ENCODE measurements at regions not wholly inside any gene's neighbourhood (a gene's known extent, or its start where the extent isn't known, plus 50 kb on each side); places are given as distances from the start of the nearest gene placed in this dataset.

- H3F3A ChIP-seq (ENCODE audit: insufficient read depth): no peaks in the 10 kb centered on the region
- no peaks in the 10 kb centered on the region for H3K36me3 ChIP-seq (ENCODE audit: low read length)
- H3K9ac ChIP-seq (ENCODE audit: low read length): no peak overlapping the region
- no peaks in the 10 kb centered on the region for H3K79me2 ChIP-seq (ENCODE audit: insufficient read depth, low read length)
- no peak overlapping the region for H2AFZ ChIP-seq (ENCODE audit: low read depth, low read length, severe bottlenecking)
- H3K4me3 ChIP-seq (ENCODE audit: insufficient read depth, low read length, poor library complexity, severe bottlenecking): no peak overlapping the region
- H3K27me3 ChIP-seq (ENCODE audit: low read length): no peaks in the 10 kb centered on the region
- H3K9me2 ChIP-seq (replicated peaks; ENCODE audit: insufficient read depth, low read length): no peaks in the 10 kb centered on the region
- TF ChIP-seq, protein P1, sequence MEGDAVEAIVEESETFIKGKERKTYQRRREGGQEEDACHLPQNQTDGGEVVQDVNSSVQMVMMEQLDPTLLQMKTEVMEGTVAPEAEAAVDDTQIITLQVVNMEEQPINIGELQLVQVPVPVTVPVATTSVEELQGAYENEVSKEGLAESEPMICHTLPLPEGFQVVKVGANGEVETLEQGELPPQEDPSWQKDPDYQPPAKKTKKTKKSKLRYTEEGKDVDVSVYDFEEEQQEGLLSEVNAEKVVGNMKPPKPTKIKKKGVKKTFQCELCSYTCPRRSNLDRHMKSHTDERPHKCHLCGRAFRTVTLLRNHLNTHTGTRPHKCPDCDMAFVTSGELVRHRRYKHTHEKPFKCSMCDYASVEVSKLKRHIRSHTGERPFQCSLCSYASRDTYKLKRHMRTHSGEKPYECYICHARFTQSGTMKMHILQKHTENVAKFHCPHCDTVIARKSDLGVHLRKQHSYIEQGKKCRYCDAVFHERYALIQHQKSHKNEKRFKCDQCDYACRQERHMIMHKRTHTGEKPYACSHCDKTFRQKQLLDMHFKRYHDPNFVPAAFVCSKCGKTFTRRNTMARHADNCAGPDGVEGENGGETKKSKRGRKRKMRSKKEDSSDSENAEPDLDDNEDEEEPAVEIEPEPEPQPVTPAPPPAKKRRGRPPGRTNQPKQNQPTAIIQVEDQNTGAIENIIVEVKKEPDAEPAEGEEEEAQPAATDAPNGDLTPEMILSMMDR (IDR thresholded peaks at IDR 0.05; ENCODE audit: insufficient read depth, low read length, poor library complexity, severe bottlenecking): no peak
- no peak for TF ChIP-seq EZH2phosphoT487 (conservative IDR thresholded peaks at IDR 0.05; ENCODE audit: low read length)
- no peaks in the 10 kb centered on the region for H4K20me1 ChIP-seq (ENCODE audit: low read depth, low read length)
- H3K9me3 ChIP-seq (ENCODE audit: insufficient read depth, low read length): no peaks in the 10 kb centered on the region
- H3K4me2 ChIP-seq (ENCODE audit: low read depth, low read length, poor library complexity, severe bottlenecking): no peak overlapping the region
- H3K27ac ChIP-seq (ENCODE audit: low read depth, low read length): no peak overlapping the region
Measured at GRCh38 chrX:121260596-121261240, 213.3 kb downstream of the GLUD2 start.

- Histone ChIP-seq H3K9me3 (ENCODE audit: insufficient read depth, low read length) (no peaks in the 10 kb centered on the region), H3K9ac (ENCODE audit: low read length) (no peak overlapping the region), H3K27me3 (ENCODE audit: low read length) (no peaks in the 10 kb centered on the region), H3K4me3 (ENCODE audit: insufficient read depth, low read length, poor library complexity, severe bottlenecking) (no peak overlapping the region), H3K36me3 (ENCODE audit: low read length) (no peaks in the 10 kb centered on the region), H3K9me2 (replicated peaks; ENCODE audit: insufficient read depth, low read length) (no peaks in the 10 kb centered on the region), H3F3A (ENCODE audit: insufficient read depth) (no peaks in the 10 kb centered on the region), H3K4me2 (ENCODE audit: low read depth, low read length, poor library complexity, severe bottlenecking) (no peak overlapping the region), H2AFZ (ENCODE audit: low read depth, low read length, severe bottlenecking) (no peak overlapping the region), H3K79me2 (ENCODE audit: insufficient read depth, low read length) (no peaks in the 10 kb centered on the region), H4K20me1 (ENCODE audit: low read depth, low read length) (no peaks in the 10 kb centered on the region), H3K27ac (ENCODE audit: low read depth, low read length) (no peak overlapping the region)
- TF ChIP-seq EZH2phosphoT487 (conservative IDR thresholded peaks at IDR 0.05; ENCODE audit: low read length): no peak
- TF ChIP-seq, protein P1 (IDR thresholded peaks at IDR 0.05; ENCODE audit: insufficient read depth, low read length, poor library complexity, severe bottlenecking): no peak
Measured at GRCh38 chrX:121283921-121284320, 236.5 kb downstream of the GLUD2 start.

DNA sequence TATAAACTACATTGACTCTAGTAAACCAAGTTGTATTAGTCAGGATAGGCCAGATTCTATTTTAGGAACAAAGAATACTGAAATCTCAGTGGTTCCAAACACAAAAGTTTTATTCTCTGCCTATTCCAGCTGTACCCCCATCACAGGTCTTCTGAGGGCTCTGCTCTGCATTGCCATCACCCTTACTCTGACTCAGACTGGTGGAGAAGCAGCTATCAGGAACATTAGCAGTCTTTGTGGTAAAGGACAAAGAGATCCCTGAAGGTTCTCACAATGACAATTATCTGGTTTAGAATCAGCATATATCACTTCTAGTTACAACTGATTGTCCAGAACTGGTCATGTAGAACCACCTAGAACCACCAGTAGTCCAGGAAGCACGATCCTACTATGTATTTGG, 251.1 kb downstream of the GLUD2 start:
- TF ChIP-seq EZH2phosphoT487 (conservative IDR thresholded peaks at IDR 0.05; ENCODE audit: low read length): no peak
- H3K9me3 ChIP-seq (ENCODE audit: insufficient read depth, low read length): no peaks in the 10 kb centered on the region
- no peaks in the 10 kb centered on the region for H3K27me3 ChIP-seq (ENCODE audit: low read length)
- H3K4me3 ChIP-seq (ENCODE audit: insufficient read depth, low read length, poor library complexity, severe bottlenecking): no peak overlapping the region
- no peak overlapping the region for H3K9ac ChIP-seq (ENCODE audit: low read length)
- no peak overlapping the region for H3K4me2 ChIP-seq (ENCODE audit: low read depth, low read length, poor library complexity, severe bottlenecking)
- H3K27ac ChIP-seq (ENCODE audit: low read depth, low read length): no peak overlapping the region
- H4K20me1 ChIP-seq (ENCODE audit: low read depth, low read length): no peaks in the 10 kb centered on the region
- no peaks in the 10 kb centered on the region for H3K79me2 ChIP-seq (ENCODE audit: insufficient read depth, low read length)
- no peaks in the 10 kb centered on the region for H3K36me3 ChIP-seq (ENCODE audit: low read length)
- H2AFZ ChIP-seq (ENCODE audit: low read depth, low read length, severe bottlenecking): no peak overlapping the region
- H3F3A ChIP-seq (ENCODE audit: insufficient read depth): no peaks in the 10 kb centered on the region
- no peaks in the 10 kb centered on the region for H3K9me2 ChIP-seq (replicated peaks; ENCODE audit: insufficient read depth, low read length)

DNA sequence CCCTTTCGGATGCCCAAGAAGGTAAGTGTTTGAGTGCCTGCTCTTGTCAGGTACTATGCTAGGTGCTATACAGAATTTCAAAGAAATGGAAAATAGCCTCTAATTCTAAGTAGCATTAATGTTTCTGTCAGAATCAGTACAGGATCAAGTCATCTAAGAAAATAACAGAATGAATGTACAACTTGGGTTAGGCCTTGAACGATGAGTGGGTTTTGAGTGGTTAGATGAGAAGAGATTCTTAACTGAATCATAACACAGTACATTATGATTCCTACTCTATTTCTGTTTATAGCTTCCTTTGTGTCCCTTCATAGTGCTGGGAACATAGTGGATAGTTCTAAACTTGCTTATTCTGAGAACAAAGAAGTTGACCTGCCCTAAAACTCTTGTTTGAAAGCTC, 253.9 kb downstream of the GLUD2 start:
- H3K4me2 ChIP-seq (ENCODE audit: low read depth, low read length, poor library complexity, severe bottlenecking): no peak overlapping the region
- TF ChIP-seq, protein P1 (IDR thresholded peaks at IDR 0.05; ENCODE audit: insufficient read depth, low read length, poor library complexity, severe bottlenecking): no peak
- no peak for TF ChIP-seq EZH2phosphoT487 (conservative IDR thresholded peaks at IDR 0.05; ENCODE audit: low read length)
- no peak overlapping the region for H3K9ac ChIP-seq (ENCODE audit: low read length)

More for the DNA sequence above, 253.9 kb downstream of the GLUD2 start:
- no peaks in the 10 kb centered on the region for H3K9me2 ChIP-seq (replicated peaks; ENCODE audit: insufficient read depth, low read length)
- no peaks in the 10 kb centered on the region for H4K20me1 ChIP-seq (ENCODE audit: low read depth, low read length)
- H3F3A ChIP-seq (ENCODE audit: insufficient read depth): no peaks in the 10 kb centered on the region
- H3K4me3 ChIP-seq (ENCODE audit: insufficient read depth, low read length, poor library complexity, severe bottlenecking): no peak overlapping the region
- no peaks in the 10 kb centered on the region for H3K27me3 ChIP-seq (ENCODE audit: low read length)
- no peaks in the 10 kb centered on the region for H3K79me2 ChIP-seq (ENCODE audit: insufficient read depth, low read length)
- H3K27ac ChIP-seq (ENCODE audit: low read depth, low read length): no peak overlapping the region
- H2AFZ ChIP-seq (ENCODE audit: low read depth, low read length, severe bottlenecking): no peak overlapping the region
- H3K9me3 ChIP-seq (ENCODE audit: insufficient read depth, low read length): no peaks in the 10 kb centered on the region
- no peaks in the 10 kb centered on the region for H3K36me3 ChIP-seq (ENCODE audit: low read length)
